Panc1 (cell line): ENCODE measurements at regions not wholly inside any gene's neighbourhood (a gene's known extent, or its start where the extent isn't known, plus 50 kb on each side); places are given as distances from the start of the nearest gene placed in this dataset.
"Not testable (repeated sequence)": the region's sequence is repeated elsewhere in the genome, so short reads cannot be mapped to it uniquely, and the experiment has no call there.

Experiments
- ATAC-seq: fragments of 200-7000 bp; cut with Tn5 transposase; 2 replicates; pipeline ENCODE4 v1.9.1; 2020; ENCODE audit warnings: mild to moderate bottlenecking, moderate library complexity
- BruUV-seq: library from RNA; stranded (reverse); fragments of 400-500 nt; replicated peaks from 2 replicates; lab custom pipeline; 2021; lab: Mats Ljungman, UMichigan
- CTCF ChIA-PET: fragments of 300-600 bp; sonication (Branson Sonifier 250); formaldehyde crosslinking; loops from one replicate; lab custom pipeline; 2022; ENCODE audit warnings: antibody characterized with exemption; lab: Charles Lee
- POLR2A ChIA-PET: fragments of 300-600 bp; sonication (Branson Sonifier 250); formaldehyde crosslinking; loops from one replicate; lab custom pipeline; 2022; ENCODE audit warnings: antibody characterized with exemption; lab: Charles Lee
- DNase-seq: peaks from one replicate; pipeline ENCODE4 v3.0.0-alpha.2; 2010; ENCODE audit warnings: low read depth, low spot score
- H3K27ac ChIP-seq: 2 replicates; pipeline ENCODE4 v1.5.1; 2011; ENCODE audit warnings: mild to moderate bottlenecking, low read length, inconsistent platforms
- H3K27me3 ChIP-seq: fragments of 200-500 bp; sonication (Bioruptor generic); 2 replicates; pipeline ENCODE4 v1.6.0; 2014; ENCODE audit warnings: low read length, inconsistent platforms; ENCODE audit not compliant: control insufficient read depth, insufficient read depth
- H3K36me3 ChIP-seq: fragments of 200-500 bp; sonication (Bioruptor generic); 2 replicates; pipeline ENCODE4 v1.5.1; 2014; ENCODE audit warnings: inconsistent platforms, mild to moderate bottlenecking, low read length, moderate library complexity; ENCODE audit not compliant: control insufficient read depth, insufficient read depth
- H3K4me1 ChIP-seq: 2 replicates; pipeline ENCODE4 v1.5.1; 2011; ENCODE audit warnings: inconsistent platforms, mild to moderate bottlenecking, low read length, moderate library complexity; ENCODE audit not compliant: control insufficient read depth, insufficient read depth
- H3K4me3 ChIP-seq, 2 experiments: 2 replicates each; pipeline ENCODE4 v1.5.1; 2011 to 2012; ENCODE audit warnings: low read depth in 2 of 2, low read length in 2 of 2, mild to moderate bottlenecking in 2 of 2, inconsistent platforms in 1 of 2, moderate library complexity in 1 of 2
- H3K9me3 ChIP-seq: fragments of 200-500 bp; sonication (Bioruptor generic); 2 replicates; pipeline ENCODE4 v1.5.1; 2014; ENCODE audit warnings: low read depth, mild to moderate bottlenecking, inconsistent platforms, low read length, moderate library complexity; ENCODE audit not compliant: control insufficient read depth, insufficient read depth
- in situ Hi-C: cut with HindIII; loops from 2 replicates; pipeline ENCODE4 v1.10.0; 2016; ENCODE audit warnings: low sequenced_read_pairs, low pct_unique_long_range_greater_than_20kb
- intact Hi-C: fragments of 100-400 bp; cut with micrococcal nuclease; formaldehyde crosslinking; loops from one replicate; pipeline ENCODE4 v1.10.0; 2022; ENCODE audit not compliant: unreplicated experiment

DNA sequence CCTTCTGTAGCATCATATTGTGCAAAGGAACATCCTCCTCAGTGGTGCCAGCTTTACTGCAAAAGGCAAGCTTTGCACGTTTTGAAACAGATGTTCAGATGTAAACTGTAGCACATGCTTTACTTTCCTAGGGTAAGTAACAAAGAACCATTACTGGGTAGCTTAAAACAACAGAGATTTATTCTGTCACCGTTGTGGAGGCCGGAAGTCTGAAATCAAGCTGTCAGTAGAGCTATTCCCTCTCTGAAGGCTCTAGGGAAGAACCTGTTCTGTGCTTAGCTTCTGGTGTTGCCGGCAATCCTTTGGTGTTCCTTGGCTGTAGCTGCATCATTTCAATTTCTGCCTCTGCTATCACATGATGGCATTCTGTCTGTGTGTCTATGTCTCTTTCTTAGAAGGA is 50.6 kb upstream of the ARL17B start:
- H3K36me3 ChIP-seq, H3K27ac ChIP-seq, H3K4me1 ChIP-seq, CTCF ChIA-PET, H3K4me3 ChIP-seq, H3K27me3 ChIP-seq, BruUV-seq, intact Hi-C loops, in situ Hi-C loops, POLR2A ChIA-PET, ATAC-seq, DNase-seq, H3K9me3 ChIP-seq: not testable (repeated sequence)

DNA sequence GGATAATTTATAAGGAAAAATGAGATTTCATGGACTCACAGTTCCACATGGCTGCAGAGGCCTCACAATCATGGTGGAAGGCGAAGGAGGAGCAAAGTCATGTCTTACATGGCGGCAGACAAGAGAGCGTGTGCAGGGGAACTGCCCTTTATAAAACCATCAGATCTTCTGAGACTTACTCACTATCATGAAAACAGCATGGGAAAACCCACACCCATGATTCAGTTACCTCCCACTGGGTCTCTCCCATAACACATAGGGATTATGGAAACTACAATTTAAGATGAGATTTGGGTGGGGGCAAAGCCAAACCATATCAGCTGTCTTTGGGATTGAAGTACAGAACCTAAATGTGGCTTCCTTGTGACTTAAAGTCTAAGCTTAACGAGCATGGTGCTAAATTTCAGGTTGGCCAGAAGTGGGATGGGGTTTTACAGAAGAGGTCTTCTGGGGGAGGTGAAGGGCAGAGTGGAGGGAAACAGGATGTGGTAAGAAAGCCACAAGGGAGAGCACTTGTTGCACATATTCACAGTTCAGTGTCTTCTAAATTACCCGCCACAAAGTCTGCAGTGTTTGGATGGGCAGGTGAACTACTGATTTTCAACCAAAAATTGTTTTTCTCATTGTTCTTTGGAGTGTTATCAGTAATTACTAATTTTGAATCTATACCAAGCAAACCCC is 49.7 kb upstream of the ARL17B start:
- H3K27me3 ChIP-seq, BruUV-seq, H3K4me1 ChIP-seq, DNase-seq, H3K9me3 ChIP-seq, POLR2A ChIA-PET, H3K36me3 ChIP-seq, H3K4me3 ChIP-seq, intact Hi-C loops, in situ Hi-C loops, H3K27ac ChIP-seq, ATAC-seq, CTCF ChIA-PET: not testable (repeated sequence)
